ENCODE measurements at regions not wholly inside any gene's neighbourhood (a gene's known extent, or its start where the extent isn't known, plus 50 kb on each side); places are given as distances from the start of the nearest gene placed in this dataset.

DNA sequence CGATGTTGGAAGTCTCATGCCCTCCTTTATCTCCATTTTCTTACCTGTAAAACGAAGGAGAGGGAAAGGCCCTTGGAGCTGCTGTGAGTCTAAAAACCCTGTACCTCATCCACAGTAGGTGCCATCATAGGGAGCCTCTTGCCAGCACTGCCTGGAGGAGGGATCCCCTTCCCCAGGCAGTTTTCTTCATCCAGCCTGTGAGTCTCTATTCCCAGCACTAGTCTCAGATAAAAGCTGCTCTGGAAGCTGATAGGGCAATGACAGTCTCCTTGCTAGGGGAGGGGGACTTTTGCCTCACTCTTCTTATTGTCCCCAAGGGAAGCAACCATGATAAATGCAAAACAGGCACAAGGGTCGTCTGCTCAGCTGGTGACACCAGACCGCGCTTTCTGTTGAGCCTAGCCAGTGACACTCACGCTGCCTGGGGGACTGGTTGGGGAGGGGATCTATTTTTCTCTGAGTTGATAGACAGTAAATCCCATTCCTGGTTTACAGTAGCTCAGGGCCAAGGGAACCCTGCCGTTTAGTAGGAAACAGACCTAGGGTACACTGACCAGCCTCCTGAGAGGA is 139.5 kb upstream of the NABP1 start:
- no peak for DNase-seq (ENCODE audit: low spot score, unreplicated experiment)
- H3K4me1 Mint-ChIP-seq (ENCODE audit: low read depth) = no peaks in the 10 kb centered on the region
- no peak overlapping the region for H3K27ac Mint-ChIP-seq
- H3K9me3 Mint-ChIP-seq (ENCODE audit: low read depth) = no peaks in the 10 kb centered on the region
- H3K36me3 Mint-ChIP-seq (ENCODE audit: insufficient read depth) = no peaks in the 10 kb centered on the region
- TF ChIP-seq, protein P1, sequence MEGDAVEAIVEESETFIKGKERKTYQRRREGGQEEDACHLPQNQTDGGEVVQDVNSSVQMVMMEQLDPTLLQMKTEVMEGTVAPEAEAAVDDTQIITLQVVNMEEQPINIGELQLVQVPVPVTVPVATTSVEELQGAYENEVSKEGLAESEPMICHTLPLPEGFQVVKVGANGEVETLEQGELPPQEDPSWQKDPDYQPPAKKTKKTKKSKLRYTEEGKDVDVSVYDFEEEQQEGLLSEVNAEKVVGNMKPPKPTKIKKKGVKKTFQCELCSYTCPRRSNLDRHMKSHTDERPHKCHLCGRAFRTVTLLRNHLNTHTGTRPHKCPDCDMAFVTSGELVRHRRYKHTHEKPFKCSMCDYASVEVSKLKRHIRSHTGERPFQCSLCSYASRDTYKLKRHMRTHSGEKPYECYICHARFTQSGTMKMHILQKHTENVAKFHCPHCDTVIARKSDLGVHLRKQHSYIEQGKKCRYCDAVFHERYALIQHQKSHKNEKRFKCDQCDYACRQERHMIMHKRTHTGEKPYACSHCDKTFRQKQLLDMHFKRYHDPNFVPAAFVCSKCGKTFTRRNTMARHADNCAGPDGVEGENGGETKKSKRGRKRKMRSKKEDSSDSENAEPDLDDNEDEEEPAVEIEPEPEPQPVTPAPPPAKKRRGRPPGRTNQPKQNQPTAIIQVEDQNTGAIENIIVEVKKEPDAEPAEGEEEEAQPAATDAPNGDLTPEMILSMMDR (IDR thresholded peaks at IDR 0.05; ENCODE audit: unreplicated experiment) = no peak
- H3K4me3 Mint-ChIP-seq (ENCODE audit: low read depth) = no peak overlapping the region
- H3K27me3 Mint-ChIP-seq = no peaks in the 10 kb centered on the region

DNA sequence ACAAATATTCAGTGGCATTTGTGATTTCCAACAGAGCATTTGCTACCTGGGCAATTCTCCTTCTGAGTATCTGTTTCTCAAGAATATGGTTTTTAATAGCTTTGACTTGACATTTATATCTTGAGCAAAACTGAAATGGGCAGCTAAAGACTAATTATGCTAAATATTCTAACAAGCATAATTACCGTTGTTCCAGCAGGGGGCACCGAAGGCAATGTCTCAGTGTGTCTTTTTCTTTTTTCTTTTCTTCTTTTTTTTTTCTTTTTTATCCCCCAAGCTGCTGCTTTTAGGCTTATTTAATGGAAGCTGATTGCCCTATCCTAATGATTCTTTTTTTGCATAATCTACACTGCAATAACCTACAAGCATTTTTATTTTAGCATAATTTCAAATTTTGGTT is 138.9 kb upstream of the NABP1 start:
- no peaks in the 10 kb centered on the region for H3K9me3 Mint-ChIP-seq (ENCODE audit: low read depth)
- H3K4me3 Mint-ChIP-seq (ENCODE audit: low read depth) = no peak overlapping the region
- no peak overlapping the region for H3K27ac Mint-ChIP-seq
- H3K36me3 Mint-ChIP-seq (ENCODE audit: insufficient read depth) = no peaks in the 10 kb centered on the region
- no peak for DNase-seq (ENCODE audit: low spot score, unreplicated experiment)
- no peaks in the 10 kb centered on the region for H3K4me1 Mint-ChIP-seq (ENCODE audit: low read depth)
- no peaks in the 10 kb centered on the region for H3K27me3 Mint-ChIP-seq
- TF ChIP-seq, protein P1 (IDR thresholded peaks at IDR 0.05; ENCODE audit: unreplicated experiment) = peak; percentile 68

DNA sequence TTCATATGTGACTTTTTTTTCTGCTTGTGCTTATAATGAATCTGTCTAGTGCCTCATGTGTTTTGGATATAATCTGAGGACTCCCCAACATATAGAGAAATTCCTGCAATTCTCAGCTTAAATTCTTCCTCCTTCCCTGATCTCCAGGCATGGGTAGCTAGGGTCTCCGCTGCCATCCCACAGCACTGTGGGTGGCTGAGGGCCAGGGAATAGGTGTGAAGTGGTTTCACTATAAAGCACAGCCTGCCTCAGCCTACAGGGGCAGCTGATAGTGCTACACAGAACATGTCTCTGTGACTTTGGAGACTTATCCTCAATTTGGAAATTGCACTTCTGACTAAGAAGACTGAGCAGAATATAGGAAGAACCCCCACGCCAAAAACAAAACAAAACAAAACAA is 137.3 kb upstream of the NABP1 start:
- peaks cover 3% of the 10 kb centered on the region for H3K9me3 Mint-ChIP-seq (ENCODE audit: low read depth)
- TF ChIP-seq, protein P1 (IDR thresholded peaks at IDR 0.05; ENCODE audit: unreplicated experiment) = no peak
- no peak overlapping the region for H3K27ac Mint-ChIP-seq
- H3K36me3 Mint-ChIP-seq (ENCODE audit: insufficient read depth) = no peaks in the 10 kb centered on the region
- no peaks in the 10 kb centered on the region for H3K27me3 Mint-ChIP-seq
- no peaks in the 10 kb centered on the region for H3K4me1 Mint-ChIP-seq (ENCODE audit: low read depth)
- DNase-seq (ENCODE audit: low spot score, unreplicated experiment) = no peak
- H3K4me3 Mint-ChIP-seq (ENCODE audit: low read depth) = no peak overlapping the region

DNA sequence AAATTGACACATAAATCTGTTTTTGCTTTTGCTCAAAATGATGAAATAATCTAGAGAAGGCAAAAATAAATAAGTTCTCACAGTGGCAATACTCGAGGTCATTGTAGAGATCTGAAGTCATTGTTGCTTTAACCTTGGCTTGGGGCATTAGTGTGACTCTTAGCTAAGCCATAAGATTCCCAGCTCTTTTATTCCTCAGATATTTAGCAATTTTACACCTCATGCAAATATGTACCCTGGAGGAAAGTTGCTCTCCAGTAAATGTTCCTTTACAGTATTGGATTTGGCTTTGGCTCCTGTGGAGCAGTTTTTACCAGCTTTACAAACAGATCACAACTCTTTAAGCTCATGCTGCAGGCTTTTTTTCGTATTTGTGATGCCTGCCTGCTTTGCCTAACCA is 134.2 kb upstream of the NABP1 start:
- no peak for DNase-seq (ENCODE audit: low spot score, unreplicated experiment)
- TF ChIP-seq, protein P1 (IDR thresholded peaks at IDR 0.05; ENCODE audit: unreplicated experiment) = no peak
- no peaks in the 10 kb centered on the region for H3K27me3 Mint-ChIP-seq
- no peak overlapping the region for H3K4me3 Mint-ChIP-seq (ENCODE audit: low read depth)
- peaks cover 3% of the 10 kb centered on the region for H3K9me3 Mint-ChIP-seq (ENCODE audit: low read depth)
- no peaks in the 10 kb centered on the region for H3K4me1 Mint-ChIP-seq (ENCODE audit: low read depth)
- no peak overlapping the region for H3K27ac Mint-ChIP-seq
- no peaks in the 10 kb centered on the region for H3K36me3 Mint-ChIP-seq (ENCODE audit: insufficient read depth)

GRCh38 chr2:191544461-191545062 is 133.4 kb upstream of the NABP1 start:
- Mint-ChIP-seq H3K27ac (no peak overlapping the region), H3K36me3 (ENCODE audit: insufficient read depth) (no peaks in the 10 kb centered on the region), H3K4me3 (ENCODE audit: low read depth) (no peak overlapping the region), H3K4me1 (ENCODE audit: low read depth) (no peaks in the 10 kb centered on the region), H3K9me3 (ENCODE audit: low read depth) (peaks cover 3% of the 10 kb centered on the region), H3K27me3 (no peaks in the 10 kb centered on the region)
- DNase-seq (ENCODE audit: low spot score, unreplicated experiment) = no peak
- TF ChIP-seq, protein P1 (IDR thresholded peaks at IDR 0.05; ENCODE audit: unreplicated experiment) = no peak

All from progenitor cell of endocrine pancreas (in vitro differentiated cells).